Lower leg skin (tissue), 4 donors: ENCODE measurements at regions not wholly inside any gene's neighbourhood (a gene's known extent, or its start where the extent isn't known, plus 50 kb on each side); places are given as distances from the start of the nearest gene placed in this dataset.
"Not testable (repeated sequence)": the region's sequence is repeated elsewhere in the genome, so short reads cannot be mapped to it uniquely, and the experiment has no call there.

ENCODE experiments used
- DNase-seq, 2 donors: peaks; one replicate each; pipeline ENCODE4 v3.0.0-alpha.2; 2019; ENCODE audit warnings: low spot score in 2 of 2
- H3K4me3 ChIP-seq: fragments of 200-600 bp; sonication (generic); 2 replicates; pipeline ENCODE4 v1.5.1; 2017; ENCODE audit warnings: mild to moderate bottlenecking, low read depth; ENCODE audit not compliant: poor library complexity, severe bottlenecking
- CTCF ChIP-seq, 3 donors: fragments of 450-650 bp; IDR thresholded peaks; one replicate each; pipeline ENCODE4 v1.5.1; 2016; ENCODE audit warnings: antibody characterized with exemption in 3 of 3, mild to moderate bottlenecking in 3 of 3, moderate library complexity in 2 of 3
- POLR2A ChIP-seq, 2 donors: fragments of 450-650 bp; IDR thresholded peaks; one replicate each; pipeline ENCODE4 v1.6.1; 2016 to 2017; ENCODE audit warnings: antibody characterized with exemption in 2 of 2, mild to moderate bottlenecking in 1 of 2, moderate library complexity in 1 of 2
- WGBS, 2 donors: methylation state at CpG; one replicate each; pipeline ENCODE4 v1.1.5; 2018; 5-methylcytosine and 5-hydroxymethylcytosine counted together
- intact Hi-C: fragments of 100-400 bp; cut with DNase I; formaldehyde crosslinking; loops from one replicate; pipeline ENCODE4 v1.15.0; 2023; ENCODE audit warnings: low total_unique reads

DNA sequence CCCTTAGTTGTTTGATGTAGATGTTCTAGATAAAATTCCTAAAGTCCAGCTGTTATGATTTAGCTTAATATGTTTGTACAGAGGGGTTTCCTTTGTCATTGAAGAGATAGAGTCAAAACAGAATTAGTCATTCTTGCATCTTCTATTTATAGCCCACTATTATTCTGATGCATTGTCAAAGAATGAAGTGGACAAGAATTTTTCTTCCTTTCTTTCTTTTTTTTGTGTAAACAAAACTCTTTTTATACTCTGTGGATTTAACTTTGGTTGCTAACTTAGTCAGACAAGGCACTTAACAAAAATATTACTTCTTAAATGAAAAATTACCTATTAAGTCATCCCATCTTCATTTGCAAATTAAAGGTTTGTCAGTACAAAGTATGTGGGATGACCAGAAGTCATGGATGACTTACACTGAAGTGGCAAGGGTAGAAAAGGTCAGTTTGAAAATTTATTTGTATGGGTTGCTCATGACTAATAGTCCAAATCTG is 215.6 kb upstream of the DDHD1 start:
- H3K4me3 ChIP-seq = no peak overlapping the region
- DNase-seq = no peak
- no peak for TF ChIP-seq POLR2A (IDR thresholded peaks at IDR 0.05)
- TF ChIP-seq CTCF (IDR thresholded peaks at IDR 0.05) = no peak
- intact Hi-C loops = no loop called here

GRCh38 chr14:53368066-53368465 is 214.9 kb upstream of the DDHD1 start:
- WGBS, 2 donors = 55 to 58% methylated on average over 4 of the region's 4 CpGs
- intact Hi-C loops = no loop called here
- H3K4me3 ChIP-seq = no peak overlapping the region
- TF ChIP-seq CTCF (IDR thresholded peaks at IDR 0.05) = no peak
- TF ChIP-seq POLR2A (IDR thresholded peaks at IDR 0.05) = no peak
- no peak for DNase-seq

DNA sequence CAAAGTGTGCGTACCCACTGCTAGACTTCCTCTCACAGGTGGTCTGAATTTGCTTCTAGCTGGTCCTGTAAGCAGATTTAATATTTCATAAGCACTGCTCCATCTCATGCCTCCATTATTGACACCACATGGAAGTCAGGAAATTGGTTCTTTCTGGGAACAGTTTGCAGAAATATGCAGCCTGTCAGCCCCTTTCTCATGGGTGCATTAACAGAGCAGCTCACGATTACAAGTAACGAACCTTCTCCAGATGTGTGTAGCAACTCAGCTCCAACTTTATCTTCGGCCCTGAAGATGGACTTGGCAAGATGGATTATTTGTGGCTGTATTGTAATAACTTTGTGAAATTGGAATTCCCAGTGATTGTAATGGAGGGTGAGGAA is 214.5 kb upstream of the DDHD1 start:
- H3K4me3 ChIP-seq = no peak overlapping the region
- DNase-seq = peak in 1 of 2 donors; percentile 29
- intact Hi-C loops = no loop called here
- 54 to 65% methylated on average over 4 of the region's 4 CpGs for WGBS, 2 donors
- TF ChIP-seq POLR2A (IDR thresholded peaks at IDR 0.05) (no peak), CTCF (IDR thresholded peaks at IDR 0.05) (no peak)

- H3K4me3 ChIP-seq = no peak overlapping the region
These were observed 212.5 kb upstream of the DDHD1 start for GRCh38 chr14:53365486-53366130.

GRCh38 chr14:53362916-53363315 is 209.8 kb upstream of the DDHD1 start:
- DNase-seq, H3K4me3 ChIP-seq, intact Hi-C loops: not testable (repeated sequence)
- WGBS, 2 donors = 60 to 71% methylated on average over 2 of the region's 2 CpGs

More at GRCh38 chr14:53365486-53366130, 212.5 kb upstream of the DDHD1 start:
- TF ChIP-seq POLR2A (IDR thresholded peaks at IDR 0.05) = no peak
- no peak for TF ChIP-seq CTCF (IDR thresholded peaks at IDR 0.05)
- intact Hi-C loops = no loop called here
- no peak for DNase-seq
- WGBS, 2 donors = 89 to 93% methylated on average over 3 of the region's 3 CpGs

DNA sequence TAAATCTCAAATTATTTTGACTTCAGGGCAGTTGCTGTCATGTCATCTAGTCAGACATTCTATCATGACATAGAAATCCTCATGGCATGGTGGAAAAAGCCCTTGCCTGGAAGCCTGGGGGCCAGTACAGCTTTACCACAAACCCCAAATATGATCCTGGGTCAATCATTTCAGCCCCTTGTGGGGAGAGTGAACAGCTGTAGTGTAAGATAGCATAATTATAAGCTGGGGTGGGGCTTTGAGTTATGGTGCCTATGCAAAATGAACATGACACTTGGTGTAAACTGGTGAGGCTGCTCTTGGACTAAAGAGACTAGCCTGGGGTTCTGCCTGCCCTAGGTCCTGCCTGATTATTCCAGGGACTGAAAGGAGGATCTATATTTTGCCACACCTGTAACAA is 207.7 kb upstream of the DDHD1 start:
- intact Hi-C loops = no loop called here
- TF ChIP-seq CTCF (IDR thresholded peaks at IDR 0.05) (no peak), POLR2A (IDR thresholded peaks at IDR 0.05) (no peak)

More for the DNA sequence above, 207.7 kb upstream of the DDHD1 start:
- no peak for DNase-seq
- H3K4me3 ChIP-seq = no peak overlapping the region
